ENCODE measurements at regions not wholly inside any gene's neighbourhood (a gene's known extent, or its start where the extent isn't known, plus 50 kb on each side); places are given as distances from the start of the nearest gene placed in this dataset.
"Not testable (repeated sequence)": the region's sequence is repeated elsewhere in the genome, so short reads cannot be mapped to it uniquely, and the experiment has no call there.

GRCh38 chr21:28877318-28877884 lies 115.3 kb downstream of the LTN1 start:
- Mint-ChIP-seq H3K4me1 (peaks cover 6% of the 10 kb centered on the region), H3K27me3 (no peaks in the 10 kb centered on the region), H3K36me3 (peaks cover 35% of the 10 kb centered on the region), H3K27ac (peak overlapping the region; percentile 25), H3K4me3 (no peak overlapping the region), H3K9me3 (no peaks in the 10 kb centered on the region)

- Mint-ChIP-seq H3K27me3 (no peaks in the 10 kb centered on the region), H3K36me3 (peaks cover 34% of the 10 kb centered on the region)
These were observed 117.6 kb downstream of the LTN1 start for GRCh38 chr21:28875078-28875477.

GRCh38 chr21:28872218-28872617 lies 120.5 kb downstream of the LTN1 start:
- Mint-ChIP-seq H3K9me3 (no peaks in the 10 kb centered on the region), H3K27ac (no peak overlapping the region)

More at GRCh38 chr21:28875078-28875477, 117.6 kb downstream of the LTN1 start:
- Mint-ChIP-seq H3K4me3 (no peak overlapping the region), H3K9me3 (no peaks in the 10 kb centered on the region), H3K4me1 (peaks cover 6% of the 10 kb centered on the region), H3K27ac (no peak overlapping the region)

GRCh38 chr21:28871388-28872010 lies 121.2 kb downstream of the LTN1 start:
- Mint-ChIP-seq H3K4me1 (no peaks in the 10 kb centered on the region), H3K36me3 (peaks cover 36% of the 10 kb centered on the region), H3K27ac (no peak overlapping the region), H3K4me3 (no peak overlapping the region), H3K9me3 (no peaks in the 10 kb centered on the region), H3K27me3 (no peaks in the 10 kb centered on the region)

More at GRCh38 chr21:28872218-28872617, 120.5 kb downstream of the LTN1 start:
- Mint-ChIP-seq H3K27me3 (no peaks in the 10 kb centered on the region), H3K4me1 (peaks cover 1% of the 10 kb centered on the region), H3K4me3 (no peak overlapping the region), H3K36me3 (peaks cover 39% of the 10 kb centered on the region)

- Mint-ChIP-seq H3K36me3 (peaks cover 33% of the 10 kb centered on the region), H3K4me3 (no peak overlapping the region), H3K9me3 (no peaks in the 10 kb centered on the region), H3K4me1 (no peaks in the 10 kb centered on the region), H3K27me3 (no peaks in the 10 kb centered on the region), H3K27ac (no peak overlapping the region)
These were observed 125.3 kb downstream of the LTN1 start for GRCh38 chr21:28867401-28867800.

GRCh38 chr21:28865488-28866186 lies 127.0 kb downstream of the LTN1 start:
- Mint-ChIP-seq H3K36me3 (peaks cover 32% of the 10 kb centered on the region), H3K27ac (no peak overlapping the region), H3K27me3 (no peaks in the 10 kb centered on the region), H3K9me3 (no peaks in the 10 kb centered on the region), H3K4me3 (no peak overlapping the region), H3K4me1 (no peaks in the 10 kb centered on the region)

GRCh38 chr21:28858424-28858823 lies 134.3 kb downstream of the LTN1 start:
- peaks cover 24% of the 10 kb centered on the region for H3K36me3 Mint-ChIP-seq
- H3K27ac Mint-ChIP-seq, result no peak overlapping the region
- H3K4me3 Mint-ChIP-seq, result no peak overlapping the region
- H3K27me3 Mint-ChIP-seq, result no peaks in the 10 kb centered on the region
- no peaks in the 10 kb centered on the region for H3K9me3 Mint-ChIP-seq
- peaks cover 7% of the 10 kb centered on the region for H3K4me1 Mint-ChIP-seq

- no peak overlapping the region for H3K27ac Mint-ChIP-seq
- no peaks in the 10 kb centered on the region for H3K9me3 Mint-ChIP-seq
- no peak overlapping the region for H3K4me3 Mint-ChIP-seq
- H3K27me3 Mint-ChIP-seq, result no peaks in the 10 kb centered on the region
- H3K36me3 Mint-ChIP-seq, result peaks cover 23% of the 10 kb centered on the region
- H3K4me1 Mint-ChIP-seq, result peaks cover 7% of the 10 kb centered on the region
These were observed 134.9 kb downstream of the LTN1 start for GRCh38 chr21:28857752-28858151.

GRCh38 chr21:28856588-28857250 lies 136.0 kb downstream of the LTN1 start:
- H3K4me3 Mint-ChIP-seq, result no peak overlapping the region
- no peaks in the 10 kb centered on the region for H3K27me3 Mint-ChIP-seq
- H3K36me3 Mint-ChIP-seq, result peaks cover 17% of the 10 kb centered on the region
- peaks cover 7% of the 10 kb centered on the region for H3K4me1 Mint-ChIP-seq
- H3K27ac Mint-ChIP-seq, result no peak overlapping the region
- H3K9me3 Mint-ChIP-seq, result no peaks in the 10 kb centered on the region

GRCh38 chr21:28852706-28853105 lies 140.0 kb downstream of the LTN1 start:
- H3K36me3 Mint-ChIP-seq, result peaks cover 14% of the 10 kb centered on the region
- H3K4me3 Mint-ChIP-seq, result no peak overlapping the region
- no peak overlapping the region for H3K27ac Mint-ChIP-seq
- no peaks in the 10 kb centered on the region for H3K27me3 Mint-ChIP-seq
- H3K4me1 Mint-ChIP-seq, result peaks cover 6% of the 10 kb centered on the region
- no peaks in the 10 kb centered on the region for H3K9me3 Mint-ChIP-seq

GRCh38 chr21:28851645-28852044 lies 141.0 kb downstream of the LTN1 start:
- H3K27me3 Mint-ChIP-seq, result no peaks in the 10 kb centered on the region
- no peak overlapping the region for H3K27ac Mint-ChIP-seq
- H3K4me3 Mint-ChIP-seq, result no peak overlapping the region
- no peaks in the 10 kb centered on the region for H3K9me3 Mint-ChIP-seq
- H3K4me1 Mint-ChIP-seq, result peaks cover 6% of the 10 kb centered on the region
- H3K36me3 Mint-ChIP-seq, result peaks cover 14% of the 10 kb centered on the region

GRCh38 chr21:28839237-28839636 lies 153.4 kb downstream of the LTN1 start:
- H3K9me3 Mint-ChIP-seq, H3K4me3 Mint-ChIP-seq, H3K27me3 Mint-ChIP-seq, H3K36me3 Mint-ChIP-seq: not testable (repeated sequence)
- H3K27ac Mint-ChIP-seq, result peak overlapping the region; percentile 27
- H3K4me1 Mint-ChIP-seq, result peaks cover 54% of the 10 kb centered on the region

- peak overlapping the region; percentile 51 for H3K4me3 Mint-ChIP-seq
- H3K36me3 Mint-ChIP-seq, H3K27me3 Mint-ChIP-seq, H3K9me3 Mint-ChIP-seq: not testable (repeated sequence)
- H3K4me1 Mint-ChIP-seq, result peaks cover 69% of the 10 kb centered on the region
- H3K27ac Mint-ChIP-seq, result peak overlapping the region; percentile 91
These were observed 155.3 kb downstream of the LTN1 start for GRCh38 chr21:28837426-28837825.

- Mint-ChIP-seq H3K4me1 (peaks cover 75% of the 10 kb centered on the region), H3K4me3 (peak overlapping the region; percentile 78), H3K27ac (peak overlapping the region; percentile 89)
These were observed 156.1 kb downstream of the LTN1 start for GRCh38 chr21:28836588-28836987.

GRCh38 chr21:28834335-28835238 lies 158.1 kb downstream of the LTN1 start:
- Mint-ChIP-seq H3K27me3 (no peaks in the 10 kb centered on the region), H3K4me1 (peaks cover 81% of the 10 kb centered on the region), H3K9me3 (no peaks in the 10 kb centered on the region), H3K36me3 (peaks cover 3% of the 10 kb centered on the region), H3K27ac (no peak overlapping the region), H3K4me3 (no peak overlapping the region)

More at GRCh38 chr21:28836588-28836987, 156.1 kb downstream of the LTN1 start:
- H3K27me3 Mint-ChIP-seq, H3K9me3 Mint-ChIP-seq, H3K36me3 Mint-ChIP-seq: not testable (repeated sequence)

Data from activated naive CD4-positive, alpha-beta T cell treated with anti-CD3 and anti-CD28 coated beads, Interleukin-2, amount 50 U/mL, for 24 hours (primary cell).